ENCODE measurements at regions not wholly inside any gene's neighbourhood (a gene's known extent, or its start where the extent isn't known, plus 50 kb on each side); places are given as distances from the start of the nearest gene placed in this dataset.
"Not testable (repeated sequence)": the region's sequence is repeated elsewhere in the genome, so short reads cannot be mapped to it uniquely, and the experiment has no call there.

- no peaks in the 10 kb centered on the region for H3K9me3 ChIP-seq
- H3K27me3 ChIP-seq = no peaks in the 10 kb centered on the region
- H3K4me3 ChIP-seq = no peak overlapping the region
- no peak for TF ChIP-seq Cebpa-rat (IDR thresholded peaks at IDR 0.05)
- no peaks in the 10 kb centered on the region for H3K4me1 ChIP-seq
- no peak overlapping the region for H3K9ac ChIP-seq
- no peak overlapping the region for H3K4me2 ChIP-seq
- H3K27ac ChIP-seq = no peak overlapping the region
- H4K20me1 ChIP-seq = no peaks in the 10 kb centered on the region
- no peaks in the 10 kb centered on the region for H3K36me3 ChIP-seq
Measured at GRCh38 chr2:207334624-207335371, 169.1 kb upstream of the KLF7 start.

GRCh38 chr2:207337234-207338219 is 171.8 kb upstream of the KLF7 start:
- no peak overlapping the region for H3K9ac ChIP-seq
- H4K20me1 ChIP-seq = no peaks in the 10 kb centered on the region
- H3K4me2 ChIP-seq = no peak overlapping the region
- H3K4me3 ChIP-seq = no peak overlapping the region
- TF ChIP-seq Cebpa-rat (IDR thresholded peaks at IDR 0.05) = no peak
- no peaks in the 10 kb centered on the region for H3K4me1 ChIP-seq
- H3K27me3 ChIP-seq = no peaks in the 10 kb centered on the region
- no peak overlapping the region for H3K27ac ChIP-seq
- H3K9me3 ChIP-seq = no peaks in the 10 kb centered on the region
- H3K36me3 ChIP-seq = no peaks in the 10 kb centered on the region

DNA sequence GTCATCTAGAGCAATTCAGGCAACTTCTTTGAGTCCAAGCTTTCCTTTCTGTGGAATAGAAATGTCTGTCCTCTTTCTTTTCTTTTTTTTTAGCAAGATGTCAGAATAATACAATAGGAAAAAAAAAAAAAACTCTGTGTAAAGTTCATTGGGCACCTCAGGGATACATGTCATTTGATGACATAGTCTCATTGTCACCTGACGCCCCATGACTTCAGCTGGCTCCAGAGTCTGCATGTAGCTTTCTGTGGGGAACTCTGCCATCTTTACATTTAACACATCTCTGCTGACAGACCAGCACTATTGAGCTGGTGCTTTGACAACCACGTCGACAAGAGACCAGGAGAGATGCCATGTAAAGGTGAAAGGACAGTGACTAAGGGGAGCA is 172.5 kb upstream of the KLF7 start:
- H3K4me2 ChIP-seq = no peak overlapping the region
- TF ChIP-seq Cebpa-rat (IDR thresholded peaks at IDR 0.05) = no peak
- H3K27ac ChIP-seq = no peak overlapping the region

GRCh38 chr2:207338610-207339009 is 172.9 kb upstream of the KLF7 start:
- no peak overlapping the region for H3K4me3 ChIP-seq
- H3K9ac ChIP-seq = no peak overlapping the region
- H3K36me3 ChIP-seq = no peaks in the 10 kb centered on the region
- no peaks in the 10 kb centered on the region for H3K9me3 ChIP-seq
- no peaks in the 10 kb centered on the region for H3K4me1 ChIP-seq
- H3K27me3 ChIP-seq = no peaks in the 10 kb centered on the region
- no peak overlapping the region for H3K27ac ChIP-seq
- H4K20me1 ChIP-seq = no peaks in the 10 kb centered on the region
- no peak overlapping the region for H3K4me2 ChIP-seq
- no peak for TF ChIP-seq Cebpa-rat (IDR thresholded peaks at IDR 0.05)

More for the DNA sequence above, 172.5 kb upstream of the KLF7 start:
- Histone ChIP-seq H4K20me1 (no peaks in the 10 kb centered on the region), H3K4me1 (no peaks in the 10 kb centered on the region), H3K9ac (no peak overlapping the region), H3K9me3 (no peaks in the 10 kb centered on the region), H3K36me3 (no peaks in the 10 kb centered on the region), H3K27me3 (no peaks in the 10 kb centered on the region), H3K4me3 (no peak overlapping the region)

- H4K20me1 ChIP-seq = no peaks in the 10 kb centered on the region
- H3K9ac ChIP-seq = no peak overlapping the region
- no peaks in the 10 kb centered on the region for H3K4me1 ChIP-seq
- no peaks in the 10 kb centered on the region for H3K36me3 ChIP-seq
- H3K9me3 ChIP-seq = no peaks in the 10 kb centered on the region; the same call in 1 of the 2 replicates
- no peak overlapping the region for H3K4me2 ChIP-seq
- no peaks in the 10 kb centered on the region for H3K27me3 ChIP-seq
- no peak for TF ChIP-seq Cebpa-rat (IDR thresholded peaks at IDR 0.05)
- no peak overlapping the region for H3K4me3 ChIP-seq
- H3K27ac ChIP-seq = no peak overlapping the region
Measured at GRCh38 chr2:207341112-207341750, 175.5 kb upstream of the KLF7 start.

- Histone ChIP-seq H3K36me3 (no peaks in the 10 kb centered on the region), H4K20me1 (no peaks in the 10 kb centered on the region), H3K9me3 (no peaks in the 10 kb centered on the region; the same call in 1 of the 2 replicates), H3K4me2 (no peak overlapping the region), H3K4me3 (no peak overlapping the region), H3K4me1 (no peaks in the 10 kb centered on the region), H3K9ac (no peak overlapping the region), H3K27ac (no peak overlapping the region), H3K27me3 (no peaks in the 10 kb centered on the region)
- no peak for TF ChIP-seq Cebpa-rat (IDR thresholded peaks at IDR 0.05)
Measured at GRCh38 chr2:207341804-207342203, 176.1 kb upstream of the KLF7 start.

GRCh38 chr2:207344596-207345394 is 179.0 kb upstream of the KLF7 start:
- not testable (repeated sequence) for H4K20me1 ChIP-seq, H3K36me3 ChIP-seq, H3K9ac ChIP-seq, H3K4me1 ChIP-seq, H3K27ac ChIP-seq, H3K27me3 ChIP-seq, H3K4me3 ChIP-seq, H3K4me2 ChIP-seq, H3K9me3 ChIP-seq

DNA sequence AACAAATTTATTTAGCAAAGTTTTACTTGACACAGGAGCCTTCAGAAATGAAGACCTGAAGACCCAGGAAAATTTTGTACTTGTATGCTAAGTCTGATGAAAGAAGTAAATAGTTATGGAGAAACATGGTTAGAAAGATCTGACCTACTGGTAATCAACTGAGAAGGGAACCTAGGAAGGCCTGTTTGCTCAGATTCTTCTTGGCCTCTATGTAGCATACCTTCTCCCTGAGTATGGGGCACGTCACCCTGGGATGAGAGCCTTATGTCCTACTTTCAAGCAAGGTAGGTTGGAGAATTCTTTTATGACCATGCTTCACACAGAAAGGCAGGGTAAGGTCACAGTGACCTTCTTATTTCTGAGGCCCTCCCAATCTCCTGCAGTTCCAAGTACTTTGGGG is 178.6 kb upstream of the CREB1 start:
- no peak overlapping the region for H3K9ac ChIP-seq
- no peaks in the 10 kb centered on the region for H3K27me3 ChIP-seq
- no peaks in the 10 kb centered on the region for H3K4me1 ChIP-seq
- no peak for TF ChIP-seq Cebpa-rat (IDR thresholded peaks at IDR 0.05)
- no peak overlapping the region for H3K27ac ChIP-seq
- H4K20me1 ChIP-seq = no peaks in the 10 kb centered on the region
- no peak overlapping the region for H3K4me3 ChIP-seq
- no peaks in the 10 kb centered on the region for H3K36me3 ChIP-seq
- no peaks in the 10 kb centered on the region for H3K9me3 ChIP-seq
- no peak overlapping the region for H3K4me2 ChIP-seq

DNA sequence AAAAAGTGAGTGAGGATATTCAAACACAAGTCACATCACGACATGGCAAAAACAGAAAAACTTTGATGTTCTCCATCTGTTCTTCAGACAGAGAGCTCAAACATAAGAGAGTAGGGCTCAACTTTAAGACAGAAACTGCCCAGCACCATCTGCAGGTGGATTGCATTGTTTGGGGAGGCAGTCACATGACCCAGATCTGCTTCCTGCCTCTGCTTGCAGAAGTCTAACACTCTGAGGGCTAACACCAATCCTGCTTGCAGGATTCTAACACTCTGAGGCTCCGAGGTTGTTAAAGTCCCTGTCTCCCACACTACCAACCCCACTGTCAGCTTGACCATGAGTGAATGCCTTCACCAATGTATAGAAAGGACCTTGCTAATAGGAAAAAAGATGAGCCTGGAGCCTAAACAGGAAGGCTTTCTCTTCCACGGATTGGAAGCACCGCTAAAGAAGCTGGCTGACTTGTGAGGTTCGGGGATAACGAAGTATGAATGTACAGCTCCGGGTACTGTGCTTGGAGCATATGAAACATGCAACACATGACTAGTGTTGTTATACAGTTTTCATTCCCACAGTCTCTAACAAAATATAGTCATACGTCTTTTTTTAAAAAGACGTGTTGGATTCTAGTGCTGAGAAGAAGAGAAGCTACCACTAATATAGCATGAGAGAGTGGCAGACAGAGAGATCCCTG is 176.6 kb upstream of the CREB1 start:
- Histone ChIP-seq H3K36me3 (no peaks in the 10 kb centered on the region), H3K9me3 (no peaks in the 10 kb centered on the region), H3K4me3 (no peak overlapping the region), H4K20me1 (no peaks in the 10 kb centered on the region), H3K9ac (no peak overlapping the region), H3K4me2 (no peak overlapping the region), H3K27me3 (no peaks in the 10 kb centered on the region), H3K27ac (no peak overlapping the region), H3K4me1 (no peaks in the 10 kb centered on the region)
- no peak for TF ChIP-seq Cebpa-rat (IDR thresholded peaks at IDR 0.05)
